GM23338 (cell line): ENCODE measurements at regions not wholly inside any gene's neighbourhood (a gene's known extent, or its start where the extent isn't known, plus 50 kb on each side); places are given as distances from the start of the nearest gene placed in this dataset.
A peak's percentile ranks its signal among the peaks of the same experiment; 100 is the strongest.

Source experiments
- ATAC-seq: fragments of 200-7000 bp; cut with Tn5 transposase; 3 replicates; pipeline ENCODE4 v1.9.1; 2020
- DNase-seq: peaks from one replicate; pipeline ENCODE4 v3.0.0-alpha.2; 2015; ENCODE audit warnings: low spot score
- H2AFZ ChIP-seq: fragments of 200-600 bp; sonication (generic); 2 replicates; pipeline ENCODE4 v1.8.0; 2016; ENCODE audit warnings: antibody characterized with exemption, mild to moderate bottlenecking, moderate library complexity
- H3F3A ChIP-seq: fragments of 200-600 bp; sonication (generic); replicated peaks from 2 replicates; pipeline ENCODE4 v1.8.0; 2017; ENCODE audit warnings: antibody characterized with exemption, mixed run types, low read depth
- H3K27ac ChIP-seq: fragments of 200-600 bp; sonication (generic); 2 replicates; pipeline ENCODE4 v1.6.1; 2016; ENCODE audit warnings: low read depth
- H3K27me3 ChIP-seq: fragments of 200-600 bp; sonication (generic); 2 replicates; pipeline ENCODE4 v1.8.0; 2016; ENCODE audit warnings: mild to moderate bottlenecking, mixed run types, moderate library complexity; ENCODE audit not compliant: insufficient read depth
- H3K36me3 ChIP-seq: fragments of 200-600 bp; sonication (generic); 2 replicates; pipeline ENCODE4 v1.8.0; 2016; ENCODE audit warnings: mild to moderate bottlenecking; ENCODE audit not compliant: insufficient read depth
- H3K4me1 ChIP-seq: fragments of 200-600 bp; sonication (generic); 2 replicates; pipeline ENCODE4 v1.8.0; 2016; ENCODE audit warnings: mild to moderate bottlenecking, moderate library complexity; ENCODE audit not compliant: insufficient read depth
- H3K4me2 ChIP-seq: fragments of 200-600 bp; sonication (generic); 2 replicates; pipeline ENCODE4 v1.7.1; 2017; ENCODE audit warnings: mixed run types
- H3K4me3 ChIP-seq: fragments of 200-600 bp; sonication (generic); 2 replicates; pipeline ENCODE4 v1.6.1; 2016; ENCODE audit warnings: mixed run types
- H3K79me2 ChIP-seq: fragments of 200-600 bp; sonication (generic); replicated peaks from 2 replicates; pipeline ENCODE4 v1.8.0; 2017; ENCODE audit warnings: mild to moderate bottlenecking; ENCODE audit not compliant: insufficient read depth
- H3K9me2 ChIP-seq: fragments of 200-600 bp; sonication (generic); 2 replicates; pipeline ENCODE4 v1.8.0; 2017; ENCODE audit not compliant: insufficient read depth
- H4K20me1 ChIP-seq: fragments of 200-600 bp; sonication (generic); replicated peaks from 2 replicates; pipeline ENCODE4 v1.8.0; 2017; ENCODE audit warnings: mild to moderate bottlenecking; ENCODE audit not compliant: insufficient read depth
- H3K27ac Mint-ChIP-seq: 2 replicates; pipeline ENCODE4 v1.8.0; 2020; ENCODE audit warnings: inconsistent platforms, mild to moderate bottlenecking, moderate library complexity, mixed read lengths
- H3K27me3 Mint-ChIP-seq: 3 replicates; pipeline ENCODE4 v1.8.0; 2022; ENCODE audit warnings: low read depth, mild to moderate bottlenecking, moderate library complexity, mixed read lengths, inconsistent platforms; ENCODE audit not compliant: insufficient read depth, poor library complexity
- H3K36me3 Mint-ChIP-seq: 3 replicates; pipeline ENCODE4 v1.8.0; 2021; ENCODE audit warnings: low read depth, mild to moderate bottlenecking, inconsistent platforms, moderate library complexity, mixed read lengths
- H3K4me1 Mint-ChIP-seq: 3 replicates; pipeline ENCODE4 v1.8.0; 2020; ENCODE audit warnings: mild to moderate bottlenecking, inconsistent platforms, mixed read lengths
- H3K4me3 Mint-ChIP-seq: 3 replicates; pipeline ENCODE4 v1.8.0; 2021; ENCODE audit warnings: moderate library complexity, mild to moderate bottlenecking, inconsistent platforms, mixed read lengths
- H3K9me3 Mint-ChIP-seq: 3 replicates; pipeline ENCODE4 v1.8.0; 2020; ENCODE audit warnings: moderate library complexity, mild to moderate bottlenecking, inconsistent platforms, mixed read lengths
- EZH2phosphoT487 ChIP-seq: fragments of 200-600 bp; sonication (generic); IDR thresholded peaks from one replicate; pipeline ENCODE4 v1.8.1; 2018; ENCODE audit warnings: antibody characterized with exemption; ENCODE audit not compliant: unreplicated experiment
- JUNB ChIP-seq: IDR thresholded peaks from one replicate; pipeline ENCODE4 v1.6.1; 2016; ENCODE audit warnings: antibody characterized with exemption; ENCODE audit not compliant: unreplicated experiment
- NANOG ChIP-seq: IDR thresholded peaks from 2 replicates; pipeline ENCODE4 v1.6.1; 2016; ENCODE audit warnings: antibody characterized with exemption, borderline replicate concordance
- POLR2AphosphoS5 ChIP-seq: IDR thresholded peaks from 2 replicates; pipeline ENCODE4 v1.6.1; 2016; ENCODE audit warnings: antibody characterized with exemption, low read depth
- ZNF114 ChIP-seq: fragments of 250-450 bp; sonication (Bioruptor Pico); IDR thresholded peaks from 2 replicates; pipeline ENCODE4 v1.5.0; 2020; ENCODE audit warnings: mild to moderate bottlenecking, moderate library complexity
- ZNF331 ChIP-seq: fragments of 250-450 bp; sonication (Bioruptor Pico); IDR thresholded peaks from 2 replicates; pipeline ENCODE4 v1.5.0; 2020; ENCODE audit warnings: low read depth, mild to moderate bottlenecking, moderate library complexity
- TF ChIP-seq, protein P1 (sequence below): fragments of 250-450 bp; sonication (Bioruptor Pico); IDR thresholded peaks from 2 replicates; pipeline ENCODE4 v1.5.0; 2020; ENCODE audit warnings: mild to moderate bottlenecking, moderate library complexity

DNA sequence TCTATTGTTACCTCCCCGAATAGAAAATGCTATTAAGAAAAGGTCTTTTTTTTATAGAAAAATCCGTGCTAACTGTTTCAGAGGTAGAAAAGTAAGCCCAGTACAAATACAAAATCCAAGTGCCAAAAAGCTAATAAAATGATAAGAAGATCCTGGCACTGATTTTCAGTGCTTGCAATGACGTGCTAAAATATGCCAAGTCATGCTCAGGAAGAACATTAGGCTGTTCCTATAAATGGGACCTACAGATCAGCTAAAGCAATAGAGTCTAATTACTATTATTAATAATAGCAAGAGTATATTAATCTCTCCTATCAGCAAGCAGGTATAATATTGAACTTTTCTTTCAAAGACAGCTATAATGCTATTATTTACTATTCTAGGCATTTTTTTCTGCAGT, 305.8 kb downstream of the PPARGC1A start:
- no peaks in the 10 kb centered on the region for H3K27me3 Mint-ChIP-seq
- Histone ChIP-seq H4K20me1 (no peaks in the 10 kb centered on the region), H3K4me1 (peaks cover 40% of the 10 kb centered on the region), H3K4me2 (peak overlapping the region; percentile 43; the same call in 1 of the 2 replicates), H3K27me3 (no peaks in the 10 kb centered on the region), H3K79me2 (no peaks in the 10 kb centered on the region), H3K4me3 (no peak overlapping the region), H3F3A (no peaks in the 10 kb centered on the region), H3K27ac (peak overlapping the region; percentile 79), H3K36me3 (no peaks in the 10 kb centered on the region), H2AFZ (0 out of 2 replicates have a peak overlapping the region, but pooled peaks have one; percentile 75), H3K9me2 (peaks cover 5% of the 10 kb centered on the region; the same call in 1 of the 2 replicates)
- H3K4me3 Mint-ChIP-seq: no peak overlapping the region
- TF ChIP-seq ZNF331 (CRISPR knock-in tag): no peak
- TF ChIP-seq, protein P1, sequence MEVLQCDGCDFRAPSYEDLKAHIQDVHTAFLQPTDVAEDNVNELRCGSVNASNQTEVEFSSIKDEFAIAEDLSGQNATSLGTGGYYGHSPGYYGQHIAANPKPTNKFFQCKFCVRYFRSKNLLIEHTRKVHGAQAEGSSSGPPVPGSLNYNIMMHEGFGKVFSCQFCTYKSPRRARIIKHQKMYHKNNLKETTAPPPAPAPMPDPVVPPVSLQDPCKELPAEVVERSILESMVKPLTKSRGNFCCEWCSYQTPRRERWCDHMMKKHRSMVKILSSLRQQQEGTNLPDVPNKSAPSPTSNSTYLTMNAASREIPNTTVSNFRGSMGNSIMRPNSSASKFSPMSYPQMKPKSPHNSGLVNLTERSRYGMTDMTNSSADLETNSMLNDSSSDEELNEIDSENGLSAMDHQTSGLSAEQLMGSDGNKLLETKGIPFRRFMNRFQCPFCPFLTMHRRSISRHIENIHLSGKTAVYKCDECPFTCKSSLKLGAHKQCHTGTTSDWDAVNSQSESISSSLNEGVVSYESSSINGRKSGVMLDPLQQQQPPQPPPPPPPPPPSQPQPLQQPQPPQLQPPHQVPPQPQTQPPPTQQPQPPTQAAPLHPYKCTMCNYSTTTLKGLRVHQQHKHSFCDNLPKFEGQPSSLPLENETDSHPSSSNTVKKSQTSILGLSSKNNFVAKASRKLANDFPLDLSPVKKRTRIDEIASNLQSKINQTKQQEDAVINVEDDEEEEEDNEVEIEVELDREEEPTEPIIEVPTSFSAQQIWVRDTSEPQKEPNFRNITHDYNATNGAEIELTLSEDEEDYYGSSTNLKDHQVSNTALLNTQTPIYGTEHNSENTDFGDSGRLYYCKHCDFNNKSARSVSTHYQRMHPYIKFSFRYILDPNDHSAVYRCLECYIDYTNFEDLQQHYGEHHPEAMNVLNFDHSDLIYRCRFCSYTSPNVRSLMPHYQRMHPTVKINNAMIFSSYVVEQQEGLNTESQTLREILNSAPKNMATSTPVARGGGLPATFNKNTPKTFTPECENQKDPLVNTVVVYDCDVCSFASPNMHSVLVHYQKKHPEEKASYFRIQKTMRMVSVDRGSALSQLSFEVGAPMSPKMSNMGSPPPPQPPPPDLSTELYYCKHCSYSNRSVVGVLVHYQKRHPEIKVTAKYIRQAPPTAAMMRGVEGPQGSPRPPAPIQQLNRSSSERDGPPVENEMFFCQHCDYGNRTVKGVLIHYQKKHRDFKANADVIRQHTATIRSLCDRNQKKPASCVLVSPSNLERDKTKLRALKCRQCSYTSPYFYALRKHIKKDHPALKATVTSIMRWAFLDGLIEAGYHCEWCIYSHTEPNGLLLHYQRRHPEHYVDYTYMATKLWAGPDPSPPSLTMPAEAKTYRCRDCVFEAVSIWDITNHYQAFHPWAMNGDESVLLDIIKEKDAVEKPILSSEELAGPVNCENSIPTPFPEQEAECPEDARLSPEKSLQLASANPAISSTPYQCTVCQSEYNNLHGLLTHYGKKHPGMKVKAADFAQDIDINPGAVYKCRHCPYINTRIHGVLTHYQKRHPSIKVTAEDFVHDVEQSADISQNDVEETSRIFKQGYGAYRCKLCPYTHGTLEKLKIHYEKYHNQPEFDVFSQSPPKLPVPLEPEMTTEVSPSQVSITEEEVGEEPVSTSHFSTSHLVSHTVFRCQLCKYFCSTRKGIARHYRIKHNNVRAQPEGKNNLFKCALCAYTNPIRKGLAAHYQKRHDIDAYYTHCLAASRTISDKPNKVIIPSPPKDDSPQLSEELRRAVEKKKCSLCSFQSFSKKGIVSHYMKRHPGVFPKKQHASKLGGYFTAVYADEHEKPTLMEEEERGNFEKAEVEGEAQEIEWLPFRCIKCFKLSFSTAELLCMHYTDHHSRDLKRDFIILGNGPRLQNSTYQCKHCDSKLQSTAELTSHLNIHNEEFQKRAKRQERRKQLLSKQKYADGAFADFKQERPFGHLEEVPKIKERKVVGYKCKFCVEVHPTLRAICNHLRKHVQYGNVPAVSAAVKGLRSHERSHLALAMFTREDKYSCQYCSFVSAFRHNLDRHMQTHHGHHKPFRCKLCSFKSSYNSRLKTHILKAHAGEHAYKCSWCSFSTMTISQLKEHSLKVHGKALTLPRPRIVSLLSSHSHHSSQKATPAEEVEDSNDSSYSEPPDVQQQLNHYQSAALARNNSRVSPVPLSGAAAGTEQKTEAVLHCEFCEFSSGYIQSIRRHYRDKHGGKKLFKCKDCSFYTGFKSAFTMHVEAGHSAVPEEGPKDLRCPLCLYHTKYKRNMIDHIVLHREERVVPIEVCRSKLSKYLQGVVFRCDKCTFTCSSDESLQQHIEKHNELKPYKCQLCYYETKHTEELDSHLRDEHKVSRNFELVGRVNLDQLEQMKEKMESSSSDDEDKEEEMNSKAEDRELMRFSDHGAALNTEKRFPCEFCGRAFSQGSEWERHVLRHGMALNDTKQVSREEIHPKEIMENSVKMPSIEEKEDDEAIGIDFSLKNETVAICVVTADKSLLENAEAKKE: no peak
- DNase-seq (no peak), ATAC-seq (no peak)
- H3K9me3 Mint-ChIP-seq: no peaks in the 10 kb centered on the region
- peak overlapping the region; percentile 36 for H3K27ac Mint-ChIP-seq
- H3K36me3 Mint-ChIP-seq: no peaks in the 10 kb centered on the region
- H3K4me1 Mint-ChIP-seq: peaks cover 37% of the 10 kb centered on the region

DNA sequence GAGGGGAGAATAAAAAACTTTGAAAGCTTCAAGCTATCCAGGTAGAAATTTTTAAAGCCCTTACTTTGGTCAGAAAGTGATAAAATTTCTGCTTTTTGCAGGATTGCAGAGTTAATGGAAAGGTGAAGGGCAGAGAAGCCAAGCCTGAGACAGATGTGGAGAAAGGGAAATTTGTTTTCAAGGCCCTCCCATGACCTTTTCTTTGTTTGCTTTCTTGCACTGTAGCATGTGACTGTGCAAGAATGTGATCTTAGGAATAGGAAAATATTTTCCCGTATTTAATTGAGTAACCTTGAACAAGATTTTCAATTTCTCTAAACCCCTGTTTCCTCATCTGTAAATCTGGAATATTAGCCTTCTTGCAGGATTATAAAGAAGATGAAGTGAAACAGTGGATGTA, 307.2 kb downstream of the PPARGC1A start:
- H3K4me3 Mint-ChIP-seq: no peak overlapping the region
- Histone ChIP-seq H3K27me3 (no peaks in the 10 kb centered on the region), H2AFZ (peak overlapping the region; percentile 75), H3K27ac (no peak overlapping the region), H3K79me2 (no peaks in the 10 kb centered on the region), H3K36me3 (no peaks in the 10 kb centered on the region), H3K4me3 (no peak overlapping the region), H3K4me2 (peak overlapping the region; percentile 43; the same call in 1 of the 2 replicates), H3K9me2 (no peaks in the 10 kb centered on the region; the same call in 1 of the 2 replicates), H3K4me1 (peaks cover 40% of the 10 kb centered on the region), H3F3A (no peaks in the 10 kb centered on the region), H4K20me1 (no peaks in the 10 kb centered on the region)
- H3K4me1 Mint-ChIP-seq: peaks cover 37% of the 10 kb centered on the region
- H3K27me3 Mint-ChIP-seq: no peaks in the 10 kb centered on the region
- DNase-seq: no peak
- no peaks in the 10 kb centered on the region for H3K9me3 Mint-ChIP-seq
- H3K27ac Mint-ChIP-seq: no peak overlapping the region
- no peaks in the 10 kb centered on the region for H3K36me3 Mint-ChIP-seq
- no peak for ATAC-seq
- TF ChIP-seq NANOG: no peak
- no peak for TF ChIP-seq POLR2AphosphoS5
- TF ChIP-seq ZNF114 (CRISPR knock-in tag): no peak
- no peak for TF ChIP-seq EZH2phosphoT487
- no peak for TF ChIP-seq JUNB
- TF ChIP-seq, protein P1: no peak
- TF ChIP-seq ZNF331 (CRISPR knock-in tag): no peak
